DND-41 (cell line): ENCODE measurements at regions not wholly inside any gene's neighbourhood (a gene's known extent, or its start where the extent isn't known, plus 50 kb on each side); places are given as distances from the start of the nearest gene placed in this dataset.

Experiments
- EZH2 ChIP-seq: IDR thresholded peaks from 3 replicates; pipeline ENCODE4 v1.6.1; 2012; ENCODE audit warnings: borderline replicate concordance, low read depth, mild to moderate bottlenecking, moderate library complexity, low read length, inconsistent platforms; ENCODE audit not compliant: severe bottlenecking
- TF ChIP-seq, protein P1 (sequence below): IDR thresholded peaks from 2 replicates; pipeline ENCODE4 v1.5.1; 2012; ENCODE audit warnings: borderline replicate concordance, low read length, moderate library complexity, mild to moderate bottlenecking; ENCODE audit not compliant: poor library complexity, severe bottlenecking; ENCODE audit errors: extremely low read depth

DNA sequence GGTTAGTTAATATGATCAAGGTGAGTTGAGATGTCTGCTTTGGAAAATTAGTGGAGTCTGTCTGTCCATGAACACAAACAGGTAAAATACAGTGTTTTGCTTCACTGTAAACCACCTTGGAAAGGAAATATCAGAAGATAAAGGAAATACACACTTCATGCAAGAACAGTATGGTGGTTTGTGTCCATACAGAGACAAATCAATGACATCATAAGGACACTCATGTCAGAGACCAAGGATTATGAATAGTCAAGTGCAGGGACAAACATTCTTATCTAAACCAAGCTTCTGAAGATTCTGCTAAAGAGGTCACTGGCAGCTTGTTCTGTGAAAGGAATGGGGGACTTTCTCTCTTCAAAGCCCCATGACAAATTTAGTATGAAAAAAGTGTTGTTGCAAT lies 322.9 kb upstream of the F9 start:
- TF ChIP-seq, protein P1, sequence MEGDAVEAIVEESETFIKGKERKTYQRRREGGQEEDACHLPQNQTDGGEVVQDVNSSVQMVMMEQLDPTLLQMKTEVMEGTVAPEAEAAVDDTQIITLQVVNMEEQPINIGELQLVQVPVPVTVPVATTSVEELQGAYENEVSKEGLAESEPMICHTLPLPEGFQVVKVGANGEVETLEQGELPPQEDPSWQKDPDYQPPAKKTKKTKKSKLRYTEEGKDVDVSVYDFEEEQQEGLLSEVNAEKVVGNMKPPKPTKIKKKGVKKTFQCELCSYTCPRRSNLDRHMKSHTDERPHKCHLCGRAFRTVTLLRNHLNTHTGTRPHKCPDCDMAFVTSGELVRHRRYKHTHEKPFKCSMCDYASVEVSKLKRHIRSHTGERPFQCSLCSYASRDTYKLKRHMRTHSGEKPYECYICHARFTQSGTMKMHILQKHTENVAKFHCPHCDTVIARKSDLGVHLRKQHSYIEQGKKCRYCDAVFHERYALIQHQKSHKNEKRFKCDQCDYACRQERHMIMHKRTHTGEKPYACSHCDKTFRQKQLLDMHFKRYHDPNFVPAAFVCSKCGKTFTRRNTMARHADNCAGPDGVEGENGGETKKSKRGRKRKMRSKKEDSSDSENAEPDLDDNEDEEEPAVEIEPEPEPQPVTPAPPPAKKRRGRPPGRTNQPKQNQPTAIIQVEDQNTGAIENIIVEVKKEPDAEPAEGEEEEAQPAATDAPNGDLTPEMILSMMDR = no peak
- no peak for TF ChIP-seq EZH2
